ENCODE measurements at regions not wholly inside any gene's neighbourhood (a gene's known extent, or its start where the extent isn't known, plus 50 kb on each side); places are given as distances from the start of the nearest gene placed in this dataset.
"Not testable (repeated sequence)": the region's sequence is repeated elsewhere in the genome, so short reads cannot be mapped to it uniquely, and the experiment has no call there.

- H3K27me3 ChIP-seq (replicated peaks; ENCODE audit: control insufficient read depth, insufficient read depth, low read length, poor library complexity, severe bottlenecking), result no peaks in the 10 kb centered on the region
- H3K4me3 ChIP-seq (ENCODE audit: insufficient read depth, low read depth, low read length, poor library complexity, severe bottlenecking), result no peak overlapping the region
- H3K4me1 ChIP-seq (ENCODE audit: control insufficient read depth, insufficient read depth, low read length, poor library complexity, severe bottlenecking), result no peaks in the 10 kb centered on the region
- H3K36me3 ChIP-seq (ENCODE audit: control insufficient read depth, insufficient read depth, low read length), result no peaks in the 10 kb centered on the region
- no peaks in the 10 kb centered on the region for H3K9me3 ChIP-seq (ENCODE audit: control insufficient read depth, low read length)
- DNase-seq, result no peak
- no peak overlapping the region for H3K27ac ChIP-seq (ENCODE audit: insufficient read depth, low read length, poor library complexity, severe bottlenecking)
Observed at GRCh38 chr12:59517522-59517921, 78.3 kb upstream of the SLC16A7 start.

- no peaks in the 10 kb centered on the region for H3K36me3 ChIP-seq (ENCODE audit: control insufficient read depth, insufficient read depth, low read length)
- H3K4me3 ChIP-seq (ENCODE audit: insufficient read depth, low read depth, low read length, poor library complexity, severe bottlenecking), result no peak overlapping the region
- no peaks in the 10 kb centered on the region for H3K4me1 ChIP-seq (ENCODE audit: control insufficient read depth, insufficient read depth, low read length, poor library complexity, severe bottlenecking)
- no peaks in the 10 kb centered on the region for H3K9me3 ChIP-seq (ENCODE audit: control insufficient read depth, low read length)
- H3K27ac ChIP-seq (ENCODE audit: insufficient read depth, low read length, poor library complexity, severe bottlenecking), result no peak overlapping the region
- no peaks in the 10 kb centered on the region for H3K27me3 ChIP-seq (replicated peaks; ENCODE audit: control insufficient read depth, insufficient read depth, low read length, poor library complexity, severe bottlenecking)
- DNase-seq, result no peak
Observed at GRCh38 chr12:59500915-59501314, 94.9 kb upstream of the SLC16A7 start.

GRCh38 chr12:59500335-59500734 is 95.5 kb upstream of the SLC16A7 start:
- Histone ChIP-seq H3K9me3 (ENCODE audit: control insufficient read depth, low read length) (no peaks in the 10 kb centered on the region), H3K4me3 (ENCODE audit: insufficient read depth, low read depth, low read length, poor library complexity, severe bottlenecking) (no peak overlapping the region), H3K27ac (ENCODE audit: insufficient read depth, low read length, poor library complexity, severe bottlenecking) (no peak overlapping the region), H3K27me3 (replicated peaks; ENCODE audit: control insufficient read depth, insufficient read depth, low read length, poor library complexity, severe bottlenecking) (no peaks in the 10 kb centered on the region), H3K36me3 (ENCODE audit: control insufficient read depth, insufficient read depth, low read length) (no peaks in the 10 kb centered on the region), H3K4me1 (ENCODE audit: control insufficient read depth, insufficient read depth, low read length, poor library complexity, severe bottlenecking) (no peaks in the 10 kb centered on the region)
- DNase-seq, result no peak

GRCh38 chr12:59499774-59500173 is 96.1 kb upstream of the SLC16A7 start:
- H3K36me3 ChIP-seq (ENCODE audit: control insufficient read depth, insufficient read depth, low read length), result no peaks in the 10 kb centered on the region
- H3K9me3 ChIP-seq (ENCODE audit: control insufficient read depth, low read length), result no peaks in the 10 kb centered on the region
- no peak for DNase-seq
- H3K27me3 ChIP-seq (replicated peaks; ENCODE audit: control insufficient read depth, insufficient read depth, low read length, poor library complexity, severe bottlenecking), result no peaks in the 10 kb centered on the region
- H3K27ac ChIP-seq (ENCODE audit: insufficient read depth, low read length, poor library complexity, severe bottlenecking), result no peak overlapping the region
- H3K4me3 ChIP-seq (ENCODE audit: insufficient read depth, low read depth, low read length, poor library complexity, severe bottlenecking), result no peak overlapping the region
- H3K4me1 ChIP-seq (ENCODE audit: control insufficient read depth, insufficient read depth, low read length, poor library complexity, severe bottlenecking), result no peaks in the 10 kb centered on the region

GRCh38 chr12:59494617-59495016 is 101.2 kb upstream of the SLC16A7 start:
- no peak overlapping the region for H3K27ac ChIP-seq (ENCODE audit: insufficient read depth, low read length, poor library complexity, severe bottlenecking)
- no peaks in the 10 kb centered on the region for H3K27me3 ChIP-seq (replicated peaks; ENCODE audit: control insufficient read depth, insufficient read depth, low read length, poor library complexity, severe bottlenecking)
- no peaks in the 10 kb centered on the region for H3K9me3 ChIP-seq (ENCODE audit: control insufficient read depth, low read length)
- H3K36me3 ChIP-seq (ENCODE audit: control insufficient read depth, insufficient read depth, low read length), result no peaks in the 10 kb centered on the region
- no peaks in the 10 kb centered on the region for H3K4me1 ChIP-seq (ENCODE audit: control insufficient read depth, insufficient read depth, low read length, poor library complexity, severe bottlenecking)
- H3K4me3 ChIP-seq (ENCODE audit: insufficient read depth, low read depth, low read length, poor library complexity, severe bottlenecking), result no peak overlapping the region
- no peak for DNase-seq

GRCh38 chr12:59491877-59492276 is 104.0 kb upstream of the SLC16A7 start:
- Histone ChIP-seq H3K4me1 (ENCODE audit: control insufficient read depth, insufficient read depth, low read length, poor library complexity, severe bottlenecking) (no peaks in the 10 kb centered on the region), H3K36me3 (ENCODE audit: control insufficient read depth, insufficient read depth, low read length) (no peaks in the 10 kb centered on the region), H3K9me3 (ENCODE audit: control insufficient read depth, low read length) (no peaks in the 10 kb centered on the region), H3K4me3 (ENCODE audit: insufficient read depth, low read depth, low read length, poor library complexity, severe bottlenecking) (no peak overlapping the region), H3K27ac (ENCODE audit: insufficient read depth, low read length, poor library complexity, severe bottlenecking) (no peak overlapping the region), H3K27me3 (replicated peaks; ENCODE audit: control insufficient read depth, insufficient read depth, low read length, poor library complexity, severe bottlenecking) (no peaks in the 10 kb centered on the region)
- DNase-seq, result no peak

GRCh38 chr12:59486827-59487226 is 109.0 kb upstream of the SLC16A7 start:
- Histone ChIP-seq H3K9me3 (ENCODE audit: control insufficient read depth, low read length) (no peaks in the 10 kb centered on the region), H3K4me3 (ENCODE audit: insufficient read depth, low read depth, low read length, poor library complexity, severe bottlenecking) (no peak overlapping the region), H3K27me3 (replicated peaks; ENCODE audit: control insufficient read depth, insufficient read depth, low read length, poor library complexity, severe bottlenecking) (no peaks in the 10 kb centered on the region), H3K27ac (ENCODE audit: insufficient read depth, low read length, poor library complexity, severe bottlenecking) (no peak overlapping the region), H3K4me1 (ENCODE audit: control insufficient read depth, insufficient read depth, low read length, poor library complexity, severe bottlenecking) (no peaks in the 10 kb centered on the region), H3K36me3 (ENCODE audit: control insufficient read depth, insufficient read depth, low read length) (no peaks in the 10 kb centered on the region)
- no peak for DNase-seq

- no peak for DNase-seq
- no peaks in the 10 kb centered on the region for H3K9me3 ChIP-seq (ENCODE audit: control insufficient read depth, low read length)
- H3K36me3 ChIP-seq (ENCODE audit: control insufficient read depth, insufficient read depth, low read length), result no peaks in the 10 kb centered on the region
- H3K27ac ChIP-seq (ENCODE audit: insufficient read depth, low read length, poor library complexity, severe bottlenecking), result no peak overlapping the region
- H3K27me3 ChIP-seq (replicated peaks; ENCODE audit: control insufficient read depth, insufficient read depth, low read length, poor library complexity, severe bottlenecking), result no peaks in the 10 kb centered on the region
- no peaks in the 10 kb centered on the region for H3K4me1 ChIP-seq (ENCODE audit: control insufficient read depth, insufficient read depth, low read length, poor library complexity, severe bottlenecking)
- no peak overlapping the region for H3K4me3 ChIP-seq (ENCODE audit: insufficient read depth, low read depth, low read length, poor library complexity, severe bottlenecking)
Observed at GRCh38 chr12:59484575-59484974, 111.3 kb upstream of the SLC16A7 start.

GRCh38 chr12:59474236-59474635 is 121.6 kb upstream of the SLC16A7 start:
- not testable (repeated sequence) for DNase-seq

GRCh38 chr12:59472273-59472672 is 123.6 kb upstream of the SLC16A7 start:
- Histone ChIP-seq H3K27ac (ENCODE audit: insufficient read depth, low read length, poor library complexity, severe bottlenecking) (no peak overlapping the region), H3K4me1 (ENCODE audit: control insufficient read depth, insufficient read depth, low read length, poor library complexity, severe bottlenecking) (no peaks in the 10 kb centered on the region), H3K4me3 (ENCODE audit: insufficient read depth, low read depth, low read length, poor library complexity, severe bottlenecking) (no peak overlapping the region), H3K27me3 (replicated peaks; ENCODE audit: control insufficient read depth, insufficient read depth, low read length, poor library complexity, severe bottlenecking) (no peaks in the 10 kb centered on the region), H3K36me3 (ENCODE audit: control insufficient read depth, insufficient read depth, low read length) (no peaks in the 10 kb centered on the region), H3K9me3 (ENCODE audit: control insufficient read depth, low read length) (no peaks in the 10 kb centered on the region)
- no peak for DNase-seq

More at GRCh38 chr12:59474236-59474635, 121.6 kb upstream of the SLC16A7 start:
- H3K4me1 ChIP-seq (ENCODE audit: control insufficient read depth, insufficient read depth, low read length, poor library complexity, severe bottlenecking); H3K4me3 ChIP-seq (ENCODE audit: insufficient read depth, low read depth, low read length, poor library complexity, severe bottlenecking); H3K27me3 ChIP-seq (replicated peaks; ENCODE audit: control insufficient read depth, insufficient read depth, low read length, poor library complexity, severe bottlenecking); H3K9me3 ChIP-seq (ENCODE audit: control insufficient read depth, low read length); H3K27ac ChIP-seq (ENCODE audit: insufficient read depth, low read length, poor library complexity, severe bottlenecking); H3K36me3 ChIP-seq (ENCODE audit: control insufficient read depth, insufficient read depth, low read length): not testable (repeated sequence)

All from effector memory CD4-positive, alpha-beta T cell (primary cell).